Loucy (cell line): ENCODE measurements at regions not wholly inside any gene's neighbourhood (a gene's known extent, or its start where the extent isn't known, plus 50 kb on each side); places are given as distances from the start of the nearest gene placed in this dataset.

Experiments
- H2AFZ ChIP-seq: fragments of 200-600 bp; sonication (generic); 2 replicates; pipeline ENCODE4 v1.6.0; 2016; ENCODE audit warnings: antibody characterized with exemption, mild to moderate bottlenecking, low read length, moderate library complexity
- H3F3A ChIP-seq: fragments of 200-600 bp; 2 replicates; pipeline ENCODE4 v1.6.0; 2016; ENCODE audit warnings: antibody characterized with exemption, low read depth, mild to moderate bottlenecking
- H3K27me3 ChIP-seq: fragments of 200-600 bp; sonication (generic); 2 replicates; pipeline ENCODE4 v1.6.1; 2014; ENCODE audit warnings: low read length, mild to moderate bottlenecking; ENCODE audit not compliant: insufficient read depth, poor library complexity, severe bottlenecking
- H3K36me3 ChIP-seq: fragments of 200-600 bp; sonication (generic); 2 replicates; pipeline ENCODE4 v1.6.1; 2016; ENCODE audit warnings: low read length; ENCODE audit not compliant: insufficient read depth
- H3K4me1 ChIP-seq: fragments of 200-600 bp; sonication (generic); 2 replicates; pipeline ENCODE4 v1.5.1; 2014; ENCODE audit warnings: low read length, mild to moderate bottlenecking; ENCODE audit not compliant: insufficient read depth, poor library complexity, severe bottlenecking
- H3K4me2 ChIP-seq: fragments of 200-600 bp; sonication (generic); 2 replicates; pipeline ENCODE4 v1.6.0; 2014; ENCODE audit warnings: antibody characterized with exemption, low read length, low read depth, mild to moderate bottlenecking; ENCODE audit not compliant: poor library complexity, severe bottlenecking
- H3K4me3 ChIP-seq: fragments of 200-600 bp; sonication (generic); 2 replicates; pipeline ENCODE4 v1.5.1; 2014; ENCODE audit warnings: low read length, mild to moderate bottlenecking, mixed read lengths; ENCODE audit not compliant: poor library complexity, severe bottlenecking
- H3K79me2 ChIP-seq: fragments of 200-600 bp; sonication (generic); 2 replicates; pipeline ENCODE4 v1.6.1; 2014; ENCODE audit warnings: low read length; ENCODE audit not compliant: insufficient read depth
- H3K9ac ChIP-seq: fragments of 200-600 bp; sonication (generic); 2 replicates; pipeline ENCODE4 v1.6.0; 2014; ENCODE audit warnings: mild to moderate bottlenecking, low read depth, low read length, moderate library complexity; ENCODE audit not compliant: poor library complexity, severe bottlenecking
- H3K9me2 ChIP-seq: fragments of 200-600 bp; sonication (generic); replicated peaks from 2 replicates; pipeline ENCODE4 v1.6.1; 2016; ENCODE audit warnings: low read depth, low read length, mixed read lengths
- H3K9me3 ChIP-seq: fragments of 200-600 bp; sonication (generic); 2 replicates; pipeline ENCODE4 v1.6.1; 2014; ENCODE audit warnings: mild to moderate bottlenecking, antibody characterized with exemption, low read length, low read depth; ENCODE audit not compliant: insufficient read depth
- H4K20me1 ChIP-seq: fragments of 200-600 bp; sonication (generic); 2 replicates; pipeline ENCODE4 v1.6.0; 2014; ENCODE audit warnings: antibody characterized with exemption, low read length, mild to moderate bottlenecking; ENCODE audit not compliant: insufficient read depth, poor library complexity, severe bottlenecking
- EZH2phosphoT487 ChIP-seq: fragments of 200-600 bp; IDR thresholded peaks from 2 replicates; pipeline ENCODE4 v1.6.1; 2018; ENCODE audit warnings: antibody characterized with exemption, mild to moderate bottlenecking, moderate library complexity, borderline replicate concordance
- TF ChIP-seq, protein P1 (sequence below): fragments of 200-600 bp; sonication (generic); conservative IDR thresholded peaks from 2 replicates; pipeline ENCODE4 v1.5.1; 2014; ENCODE audit warnings: mild to moderate bottlenecking, antibody characterized with exemption, low read length

DNA sequence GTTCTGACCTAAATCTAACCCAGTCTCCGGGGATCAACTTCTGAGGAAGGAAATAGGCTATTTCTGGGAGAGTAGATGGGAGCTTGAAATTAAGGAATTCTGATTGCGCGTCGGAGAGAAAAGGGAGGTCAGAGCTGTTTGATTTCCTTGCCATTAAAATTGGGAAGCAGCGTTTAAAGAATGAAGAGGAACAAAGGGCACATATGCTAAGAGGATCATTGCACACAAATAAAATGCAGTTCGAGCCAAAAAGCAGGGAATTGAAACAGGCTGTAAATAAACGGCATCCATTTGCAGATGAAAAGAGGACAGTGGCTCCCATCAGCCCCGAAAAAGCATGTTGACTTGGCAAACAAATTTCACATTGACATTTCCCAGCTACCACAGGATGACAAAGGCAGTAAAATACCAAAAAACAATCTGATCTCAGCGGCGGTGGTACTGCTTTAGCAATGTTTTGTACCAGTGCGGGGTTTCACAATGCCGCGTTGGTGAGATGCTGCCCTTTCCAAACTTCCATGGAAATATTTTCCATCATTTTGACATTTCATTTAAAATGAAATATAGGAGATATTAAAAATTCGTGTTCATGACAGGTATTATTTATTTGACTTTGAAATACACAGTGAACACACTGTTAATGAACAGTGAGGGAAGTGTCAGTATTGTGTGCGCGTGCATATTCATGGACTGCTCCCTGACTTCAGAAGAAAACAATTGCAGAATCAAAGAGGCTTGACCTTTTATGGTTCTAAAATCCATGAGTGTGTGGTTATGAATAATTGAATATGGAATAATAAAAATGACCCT, 108.8 kb downstream of the SQOR start:
- H2AFZ ChIP-seq, result no peak overlapping the region
- H3K9me2 ChIP-seq, result no peaks in the 10 kb centered on the region
- H3K4me1 ChIP-seq, result no peaks in the 10 kb centered on the region
- no peaks in the 10 kb centered on the region for H3F3A ChIP-seq
- H3K27me3 ChIP-seq, result no peaks in the 10 kb centered on the region
- H4K20me1 ChIP-seq, result no peaks in the 10 kb centered on the region
- H3K4me3 ChIP-seq, result no peak overlapping the region
- no peaks in the 10 kb centered on the region for H3K9me3 ChIP-seq
- TF ChIP-seq EZH2phosphoT487, result no peak
- H3K79me2 ChIP-seq, result no peaks in the 10 kb centered on the region
- no peak overlapping the region for H3K9ac ChIP-seq
- H3K36me3 ChIP-seq, result no peaks in the 10 kb centered on the region
- no peak overlapping the region for H3K4me2 ChIP-seq

DNA sequence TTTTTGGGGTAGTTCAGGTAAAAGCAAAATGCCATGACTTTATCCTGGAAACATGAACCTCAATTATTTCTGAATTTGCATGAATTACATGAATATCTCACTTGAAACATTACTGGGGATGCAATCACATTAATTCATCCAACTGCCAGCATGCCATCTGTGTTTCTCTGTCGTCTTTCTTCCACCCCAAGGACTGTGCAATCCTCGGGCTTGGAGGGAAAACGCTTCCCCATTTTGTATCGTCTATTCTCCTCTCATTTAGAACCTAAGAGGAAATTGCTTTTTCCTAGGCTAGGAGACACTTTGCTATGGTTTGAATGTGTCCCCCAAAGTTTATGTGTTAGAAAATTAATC, 109.4 kb downstream of the SQOR start:
- no peak for TF ChIP-seq EZH2phosphoT487
- TF ChIP-seq, protein P1, sequence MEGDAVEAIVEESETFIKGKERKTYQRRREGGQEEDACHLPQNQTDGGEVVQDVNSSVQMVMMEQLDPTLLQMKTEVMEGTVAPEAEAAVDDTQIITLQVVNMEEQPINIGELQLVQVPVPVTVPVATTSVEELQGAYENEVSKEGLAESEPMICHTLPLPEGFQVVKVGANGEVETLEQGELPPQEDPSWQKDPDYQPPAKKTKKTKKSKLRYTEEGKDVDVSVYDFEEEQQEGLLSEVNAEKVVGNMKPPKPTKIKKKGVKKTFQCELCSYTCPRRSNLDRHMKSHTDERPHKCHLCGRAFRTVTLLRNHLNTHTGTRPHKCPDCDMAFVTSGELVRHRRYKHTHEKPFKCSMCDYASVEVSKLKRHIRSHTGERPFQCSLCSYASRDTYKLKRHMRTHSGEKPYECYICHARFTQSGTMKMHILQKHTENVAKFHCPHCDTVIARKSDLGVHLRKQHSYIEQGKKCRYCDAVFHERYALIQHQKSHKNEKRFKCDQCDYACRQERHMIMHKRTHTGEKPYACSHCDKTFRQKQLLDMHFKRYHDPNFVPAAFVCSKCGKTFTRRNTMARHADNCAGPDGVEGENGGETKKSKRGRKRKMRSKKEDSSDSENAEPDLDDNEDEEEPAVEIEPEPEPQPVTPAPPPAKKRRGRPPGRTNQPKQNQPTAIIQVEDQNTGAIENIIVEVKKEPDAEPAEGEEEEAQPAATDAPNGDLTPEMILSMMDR, result no peak
- Histone ChIP-seq H3K9ac (no peak overlapping the region), H3K27me3 (no peaks in the 10 kb centered on the region), H3K9me2 (no peaks in the 10 kb centered on the region), H3K36me3 (no peaks in the 10 kb centered on the region), H3K79me2 (no peaks in the 10 kb centered on the region), H3K4me3 (no peak overlapping the region), H3F3A (no peaks in the 10 kb centered on the region), H3K4me1 (no peaks in the 10 kb centered on the region), H4K20me1 (no peaks in the 10 kb centered on the region), H3K4me2 (no peak overlapping the region), H3K9me3 (no peaks in the 10 kb centered on the region), H2AFZ (no peak overlapping the region)

DNA sequence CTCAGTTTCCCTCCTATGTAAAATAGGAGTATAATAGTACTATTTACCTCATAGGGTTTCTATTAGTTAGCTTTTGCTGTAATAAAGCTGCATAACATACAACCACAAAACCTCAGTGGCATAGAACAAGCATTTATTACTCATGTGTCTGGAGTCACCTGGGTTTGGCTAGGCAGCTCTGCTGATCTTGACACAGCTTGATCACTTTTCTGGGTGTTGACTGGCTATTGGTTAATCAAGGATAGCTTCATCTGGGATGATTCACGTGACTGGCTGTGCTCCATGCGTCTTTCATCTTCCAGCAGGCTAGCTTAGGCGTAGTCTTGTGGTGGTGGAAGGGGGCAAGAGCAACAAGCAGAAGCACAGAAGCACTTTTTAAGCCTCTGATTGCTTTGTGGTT, 112.6 kb downstream of the SQOR start:
- Histone ChIP-seq H3F3A (no peaks in the 10 kb centered on the region), H3K36me3 (no peaks in the 10 kb centered on the region), H3K4me1 (no peaks in the 10 kb centered on the region), H3K9me3 (no peaks in the 10 kb centered on the region), H4K20me1 (no peaks in the 10 kb centered on the region), H2AFZ (no peak overlapping the region), H3K79me2 (no peaks in the 10 kb centered on the region), H3K9me2 (no peaks in the 10 kb centered on the region), H3K4me2 (no peak overlapping the region), H3K27me3 (no peaks in the 10 kb centered on the region), H3K4me3 (no peak overlapping the region), H3K9ac (no peak overlapping the region)
- TF ChIP-seq, protein P1, result no peak
- no peak for TF ChIP-seq EZH2phosphoT487

DNA sequence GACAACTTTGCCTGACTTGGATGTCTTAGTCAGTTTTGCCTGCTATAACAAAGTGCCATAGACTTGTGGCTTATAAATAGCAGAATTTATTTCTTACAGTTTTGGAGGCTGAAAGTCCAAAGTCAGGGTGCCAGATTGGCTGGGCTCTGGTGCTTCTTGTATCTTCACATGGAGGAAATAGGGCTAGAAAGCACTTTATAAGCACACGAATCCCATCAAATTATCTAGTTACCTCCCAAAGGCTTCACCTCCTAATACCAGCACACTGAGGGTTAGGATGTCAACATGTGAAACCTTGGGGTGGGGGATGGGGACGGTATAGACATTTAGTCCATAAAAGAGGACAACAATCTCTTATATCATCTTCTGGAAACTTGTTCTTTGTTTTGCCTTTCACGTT, 116.8 kb downstream of the SQOR start:
- Histone ChIP-seq H3K9me3 (no peaks in the 10 kb centered on the region), H3K36me3 (no peaks in the 10 kb centered on the region), H4K20me1 (no peaks in the 10 kb centered on the region), H3K4me1 (no peaks in the 10 kb centered on the region), H2AFZ (no peak overlapping the region), H3K4me3 (no peak overlapping the region), H3K79me2 (no peaks in the 10 kb centered on the region), H3F3A (no peaks in the 10 kb centered on the region), H3K27me3 (no peaks in the 10 kb centered on the region), H3K9ac (no peak overlapping the region), H3K4me2 (no peak overlapping the region), H3K9me2 (no peaks in the 10 kb centered on the region)
- TF ChIP-seq, protein P1, result no peak
- no peak for TF ChIP-seq EZH2phosphoT487
